Stimulated activated CD4-positive, alpha-beta T cell treated with anti-CD3 and anti-CD28 coated beads, Interleukin-12 subunit alpha, Interleukin-12 subunit beta, amount 100 ng/mL, for 48 hours (primary cell): ENCODE measurements at regions not wholly inside any gene's neighbourhood (a gene's known extent, or its start where the extent isn't known, plus 50 kb on each side); places are given as distances from the start of the nearest gene placed in this dataset.

Source experiments
- DNase-seq, 3 donors: peaks; one replicate each; pipeline ENCODE4 v3.0.0-alpha.2; 2020; ENCODE audit warnings: low read depth in 2 of 3, low spot score in 1 of 3

DNA sequence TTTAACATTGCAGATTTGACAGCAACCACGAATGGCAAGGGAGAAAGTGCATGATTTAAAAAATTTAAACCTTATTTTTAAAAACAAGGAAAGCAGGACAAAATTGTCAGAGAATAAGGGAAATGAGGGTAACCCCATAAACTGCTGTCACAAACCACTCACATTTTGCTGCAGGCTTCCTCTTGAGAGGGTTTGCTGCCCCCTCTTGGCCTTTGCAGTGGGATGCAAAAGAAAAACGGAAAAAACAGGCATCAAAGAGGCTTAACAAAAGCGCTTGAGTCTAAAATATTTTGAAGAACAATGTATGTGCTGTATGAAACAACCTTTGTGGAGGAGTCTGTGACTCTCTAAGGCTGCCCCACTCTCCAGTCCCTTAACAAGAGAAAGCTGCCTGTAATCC lies 91.6 kb downstream of the TMX3 start:
- DNase-seq: peak in 1 of 3 donors; percentile 8

GRCh38 chr18:68611311-68611710 lies 103.6 kb downstream of the TMX3 start:
- no peak for DNase-seq

DNA sequence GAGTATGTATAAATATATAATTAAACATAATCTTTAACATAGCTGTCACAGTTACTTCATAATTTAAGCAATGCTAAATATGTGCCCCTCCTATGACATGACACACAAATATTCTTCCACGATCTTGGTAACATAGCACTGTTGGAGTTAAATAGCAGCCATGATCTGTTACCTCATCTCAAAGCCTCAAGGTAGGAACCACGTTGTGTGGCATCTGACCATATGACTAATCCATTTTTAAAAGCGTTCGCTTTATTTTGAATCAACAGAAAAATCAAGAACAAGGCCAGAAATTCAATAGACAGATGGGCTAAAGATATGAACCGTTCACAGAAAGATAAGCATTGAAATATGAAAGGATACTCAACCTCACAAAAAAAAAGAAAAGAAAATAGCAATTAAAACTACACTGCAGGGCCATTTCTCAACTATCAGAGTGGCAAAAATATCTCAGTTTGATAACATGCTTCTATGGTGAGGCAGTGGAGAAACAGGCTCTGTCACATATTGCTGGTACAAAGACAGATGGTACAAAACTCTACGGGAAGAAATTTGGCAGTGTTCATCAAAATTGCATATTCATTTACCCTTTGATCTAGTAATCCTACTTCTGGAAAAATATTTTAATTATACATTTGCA lies 105.9 kb downstream of the TMX3 start:
- no peak for DNase-seq

GRCh38 chr18:68607852-68608251 lies 107.1 kb downstream of the TMX3 start:
- no peak for DNase-seq

- DNase-seq: no peak
Observed at GRCh38 chr18:68604256-68604655, 110.7 kb downstream of the TMX3 start.

DNA sequence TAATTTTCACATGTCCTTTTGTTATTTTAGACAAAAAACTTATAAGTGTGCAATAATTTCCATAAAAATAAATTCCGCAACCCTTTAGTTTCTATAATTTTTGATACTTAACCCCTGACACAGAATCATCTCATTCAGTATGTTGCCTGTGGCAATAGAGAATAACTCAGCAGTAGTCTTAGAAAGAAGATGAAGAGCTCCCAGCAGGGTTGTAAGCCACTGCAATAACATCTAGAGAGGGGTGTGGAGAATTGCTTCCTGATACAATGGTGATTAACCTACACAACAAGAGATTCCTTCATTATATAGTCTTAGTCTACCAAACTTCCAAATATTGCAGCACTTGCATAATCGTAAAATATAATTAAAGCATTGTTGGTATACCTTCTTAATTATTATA lies 118.9 kb downstream of the TMX3 start:
- DNase-seq: no peak

- no peak for DNase-seq
Observed at GRCh38 chr18:68588169-68588568, 126.7 kb downstream of the TMX3 start.

GRCh38 chr18:68583685-68584084 lies 131.2 kb downstream of the TMX3 start:
- DNase-seq: no peak

GRCh38 chr18:68574311-68574710 lies 140.6 kb downstream of the TMX3 start:
- DNase-seq: no peak

GRCh38 chr18:68569936-68570335 lies 145.0 kb downstream of the TMX3 start:
- no peak for DNase-seq

GRCh38 chr18:68568364-68569155 lies 146.3 kb downstream of the TMX3 start:
- DNase-seq: no peak

DNA sequence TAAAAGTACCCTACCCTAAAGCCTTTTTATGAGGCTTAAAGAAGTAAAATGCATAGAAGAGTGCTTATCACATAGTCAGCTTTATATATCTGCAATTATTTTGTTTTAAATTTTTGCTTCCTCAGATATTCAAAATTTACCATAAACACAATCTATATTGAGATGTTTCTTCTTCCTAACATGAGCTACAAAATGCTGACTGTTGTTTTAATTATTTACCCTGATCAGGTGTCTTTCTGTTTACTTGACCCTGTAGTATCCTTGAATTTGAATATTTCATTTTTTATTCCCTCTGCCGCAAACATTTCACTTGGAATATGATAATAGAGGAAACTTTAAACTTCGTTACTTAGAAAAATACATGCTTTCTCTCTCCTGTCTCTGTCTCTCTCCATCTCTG lies 147.9 kb downstream of the TMX3 start:
- no peak for DNase-seq

GRCh38 chr18:68564961-68565360 lies 149.9 kb downstream of the TMX3 start:
- no peak for DNase-seq

DNA sequence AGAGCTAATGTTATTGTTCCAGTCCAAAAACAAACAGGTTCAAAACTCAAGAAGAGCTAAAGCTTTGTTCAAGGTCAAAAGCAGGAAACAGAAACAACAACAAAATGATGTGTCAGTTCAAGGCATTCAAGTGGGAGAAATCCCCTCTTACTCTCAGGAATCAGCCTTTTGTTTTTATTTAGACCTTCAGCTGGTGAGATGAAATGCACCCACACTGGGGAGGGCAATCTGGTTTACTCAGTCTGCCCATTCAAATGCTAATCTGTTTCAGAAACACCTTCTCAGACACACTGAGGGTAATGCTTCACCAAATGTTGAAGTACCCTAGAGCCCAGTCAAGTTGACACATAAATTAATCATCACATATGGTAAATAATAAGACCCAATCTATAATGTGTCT lies 150.6 kb downstream of the TMX3 start:
- DNase-seq: no peak

- DNase-seq: no peak
Observed at GRCh38 chr18:68560128-68560527, 154.8 kb downstream of the TMX3 start.

DNA sequence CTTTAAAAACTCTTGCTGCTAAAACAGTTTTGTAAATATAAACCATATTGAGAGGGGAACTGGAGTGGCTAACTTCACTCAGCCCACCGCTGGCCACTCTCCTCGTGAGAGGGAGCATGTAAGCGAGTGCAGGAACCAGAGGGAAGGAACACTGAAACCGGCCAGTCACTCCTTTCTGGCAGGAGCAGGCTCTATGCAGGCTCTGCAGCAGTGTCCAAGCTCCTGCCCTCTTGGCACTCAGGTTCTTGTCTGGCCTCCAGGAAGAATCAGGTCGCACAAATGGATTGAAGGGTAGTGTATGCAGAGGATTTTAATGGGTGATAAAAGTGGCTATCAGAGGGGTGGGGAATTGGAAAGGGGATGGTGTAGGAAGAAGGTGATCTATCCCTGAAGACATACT lies 157.7 kb downstream of the TMX3 start:
- no peak for DNase-seq

DNA sequence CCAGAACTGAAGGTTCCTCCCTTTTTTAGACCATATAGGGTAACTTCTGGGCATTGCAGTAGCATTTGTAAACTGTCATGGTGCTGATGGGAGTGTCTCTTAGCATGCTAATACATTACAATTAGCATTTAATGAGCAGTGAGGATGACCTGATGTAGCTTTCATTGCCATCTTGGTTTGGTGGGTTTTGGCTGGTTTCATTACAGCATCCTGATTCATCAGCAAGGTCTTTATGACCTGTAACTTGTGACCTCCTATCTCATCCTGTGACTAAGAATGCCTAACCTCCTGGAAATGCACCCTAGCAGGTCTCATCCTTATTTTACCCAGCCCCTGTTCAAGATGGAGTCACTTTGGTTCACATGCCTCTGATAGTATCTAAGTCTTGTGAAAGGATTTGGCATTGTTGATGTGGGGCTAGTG lies 159.0 kb downstream of the TMX3 start:
- no peak for DNase-seq

GRCh38 chr18:68548904-68549870 lies 165.7 kb downstream of the TMX3 start:
- no peak for DNase-seq

DNA sequence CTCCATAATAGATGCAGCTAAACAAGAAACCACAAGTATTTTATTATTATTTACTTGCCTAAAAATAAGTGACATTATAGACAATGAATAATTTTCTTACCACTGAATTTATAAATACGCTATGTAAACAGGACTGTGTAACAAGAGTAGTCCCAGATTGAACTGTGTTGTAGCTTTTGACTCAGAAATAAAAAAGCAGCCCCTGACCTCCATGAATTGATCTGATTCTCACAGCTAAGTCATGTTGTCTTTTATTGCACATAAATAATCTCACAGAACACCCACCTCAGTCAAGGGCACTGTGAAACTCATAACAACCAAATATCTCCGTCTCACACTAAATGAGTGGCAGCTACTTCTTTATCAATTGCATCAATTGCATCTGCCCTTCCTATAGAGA lies 171.6 kb downstream of the TMX3 start:
- no peak for DNase-seq

DNA sequence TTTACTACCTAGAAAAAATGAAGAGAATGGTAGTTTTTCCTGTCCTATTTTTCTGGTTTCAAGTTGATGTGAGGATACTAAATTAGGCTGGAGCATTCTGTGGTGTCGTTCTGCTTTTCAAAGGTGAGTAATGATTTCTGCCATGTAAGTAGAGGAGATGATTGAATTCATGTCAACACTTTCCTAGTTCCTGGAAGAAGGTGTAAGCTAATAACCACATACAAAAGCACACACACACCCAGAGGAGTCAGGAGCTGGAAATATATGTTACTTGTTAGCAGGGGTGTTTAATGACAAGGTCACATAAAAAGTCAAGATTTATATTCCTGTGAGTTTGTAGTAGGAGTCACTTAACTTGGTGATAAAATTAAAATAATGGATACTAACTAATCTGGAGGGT lies 172.1 kb downstream of the TMX3 start:
- DNase-seq: no peak

GRCh38 chr18:68533641-68534040 lies 181.3 kb downstream of the TMX3 start:
- no peak for DNase-seq
